Spinal cord (tissue), 9 donors: ENCODE measurements at regions not wholly inside any gene's neighbourhood (a gene's known extent, or its start where the extent isn't known, plus 50 kb on each side); places are given as distances from the start of the nearest gene placed in this dataset.

Experiments
- DNase-seq, 6 donors: peaks; one replicate each; pipeline versions ENCODE4 v3.0.0 to v3.0.0-alpha.2; 2013 to 2015; ENCODE audit warnings: low spot score in 6 of 6, low read depth in 4 of 6
- H3K27ac ChIP-seq: one replicate; pipeline ENCODE4 v1.5.1; 2013; ENCODE audit warnings: low read depth, low read length, control low read depth
- H3K27me3 ChIP-seq: one replicate; pipeline ENCODE4 v1.6.1; 2013; ENCODE audit warnings: low read length; ENCODE audit not compliant: control insufficient read depth, insufficient read depth
- H3K36me3 ChIP-seq: one replicate; pipeline ENCODE4 v1.6.1; 2013; ENCODE audit warnings: low read length; ENCODE audit not compliant: control insufficient read depth, insufficient read depth
- H3K4me1 ChIP-seq: one replicate; pipeline ENCODE4 v1.6.1; 2013; ENCODE audit warnings: low read length; ENCODE audit not compliant: control insufficient read depth, insufficient read depth
- H3K4me3 ChIP-seq: one replicate; pipeline ENCODE4 v1.5.1; 2013; ENCODE audit warnings: low read depth, low read length, control low read depth
- H3K9me3 ChIP-seq: one replicate; pipeline ENCODE4 v1.6.1; 2013; ENCODE audit warnings: low read length; ENCODE audit not compliant: control insufficient read depth, insufficient read depth
- WGBS: methylation state at CpG from one replicate; pipeline ENCODE4 v1.1.5; 2013; ENCODE audit warnings: missing lambda C conversion rate; ENCODE audit not compliant: insufficient coverage; 5-methylcytosine and 5-hydroxymethylcytosine counted together
- donor health status: healthy.

DNA sequence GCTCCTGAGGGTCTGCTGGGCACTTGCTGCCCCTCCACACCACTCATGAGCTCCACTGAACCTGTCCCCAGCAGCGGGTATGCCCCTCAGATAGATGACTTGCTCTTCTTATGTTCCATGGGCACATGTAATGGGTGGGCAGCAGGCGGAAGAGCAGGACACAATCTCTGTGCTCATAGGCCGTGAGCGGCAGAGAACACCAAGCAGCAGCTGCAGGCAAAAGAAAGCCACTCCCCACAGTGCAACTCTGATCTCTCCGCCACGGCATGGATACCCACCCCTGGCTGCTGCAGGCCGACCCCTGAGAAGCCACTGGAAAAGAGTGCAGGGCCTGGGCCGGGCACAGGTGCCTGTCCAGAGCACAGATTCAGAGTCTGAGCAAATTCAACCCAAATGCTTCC, 135.2 kb upstream of the RUNX3 start:
- WGBS: 55% methylated on average over 8 of the region's 8 CpGs
- H3K4me3 ChIP-seq: no peak overlapping the region
- H3K9me3 ChIP-seq: no peaks in the 10 kb centered on the region
- DNase-seq: no peak
- no peaks in the 10 kb centered on the region for H3K36me3 ChIP-seq
- H3K27me3 ChIP-seq: peaks cover 2% of the 10 kb centered on the region
- no peak overlapping the region for H3K27ac ChIP-seq
- H3K4me1 ChIP-seq: peaks cover 10% of the 10 kb centered on the region

DNA sequence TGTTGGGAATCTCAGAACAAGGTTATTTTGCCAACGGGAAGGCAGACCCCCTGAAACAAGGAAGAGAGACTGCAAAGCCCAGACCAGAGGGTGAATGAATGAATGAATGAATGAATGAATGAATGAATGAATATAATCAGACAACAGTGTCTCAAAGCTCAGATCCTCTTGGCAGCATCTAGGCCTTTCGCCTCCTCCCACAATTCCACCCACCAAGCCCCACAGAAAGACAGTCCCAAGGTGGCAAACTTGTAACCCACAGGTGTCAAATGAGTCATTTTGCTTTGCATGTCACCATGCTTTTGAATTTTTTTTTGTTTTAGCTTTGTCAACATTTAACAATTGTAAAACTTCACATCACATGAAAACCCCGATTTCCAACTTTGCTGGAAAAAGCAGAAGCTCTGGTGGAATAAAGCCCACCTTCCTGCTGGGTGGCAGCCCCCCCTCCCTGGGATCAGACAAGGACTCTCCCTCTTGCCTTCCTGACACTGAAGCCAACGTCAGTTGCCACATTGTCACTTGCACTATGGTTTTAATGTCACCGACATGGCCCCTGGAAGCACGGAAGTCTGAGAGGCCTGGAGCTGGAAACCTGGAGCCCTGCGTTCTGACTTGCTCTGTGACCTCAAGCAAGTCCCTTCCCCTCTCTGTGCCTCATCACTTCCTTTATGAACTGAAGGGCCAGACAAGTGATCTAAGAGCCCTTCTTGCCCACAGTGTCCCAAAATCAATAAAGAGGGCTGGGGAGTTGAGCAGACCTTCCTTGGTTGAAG, 134.6 kb upstream of the RUNX3 start:
- H3K9me3 ChIP-seq: no peaks in the 10 kb centered on the region
- H3K27me3 ChIP-seq: peaks cover 2% of the 10 kb centered on the region
- 86% methylated on average over 6 of the region's 7 CpGs for WGBS
- DNase-seq: no peak
- no peaks in the 10 kb centered on the region for H3K36me3 ChIP-seq
- H3K27ac ChIP-seq: no peak overlapping the region
- H3K4me1 ChIP-seq: peaks cover 10% of the 10 kb centered on the region
- no peak overlapping the region for H3K4me3 ChIP-seq

DNA sequence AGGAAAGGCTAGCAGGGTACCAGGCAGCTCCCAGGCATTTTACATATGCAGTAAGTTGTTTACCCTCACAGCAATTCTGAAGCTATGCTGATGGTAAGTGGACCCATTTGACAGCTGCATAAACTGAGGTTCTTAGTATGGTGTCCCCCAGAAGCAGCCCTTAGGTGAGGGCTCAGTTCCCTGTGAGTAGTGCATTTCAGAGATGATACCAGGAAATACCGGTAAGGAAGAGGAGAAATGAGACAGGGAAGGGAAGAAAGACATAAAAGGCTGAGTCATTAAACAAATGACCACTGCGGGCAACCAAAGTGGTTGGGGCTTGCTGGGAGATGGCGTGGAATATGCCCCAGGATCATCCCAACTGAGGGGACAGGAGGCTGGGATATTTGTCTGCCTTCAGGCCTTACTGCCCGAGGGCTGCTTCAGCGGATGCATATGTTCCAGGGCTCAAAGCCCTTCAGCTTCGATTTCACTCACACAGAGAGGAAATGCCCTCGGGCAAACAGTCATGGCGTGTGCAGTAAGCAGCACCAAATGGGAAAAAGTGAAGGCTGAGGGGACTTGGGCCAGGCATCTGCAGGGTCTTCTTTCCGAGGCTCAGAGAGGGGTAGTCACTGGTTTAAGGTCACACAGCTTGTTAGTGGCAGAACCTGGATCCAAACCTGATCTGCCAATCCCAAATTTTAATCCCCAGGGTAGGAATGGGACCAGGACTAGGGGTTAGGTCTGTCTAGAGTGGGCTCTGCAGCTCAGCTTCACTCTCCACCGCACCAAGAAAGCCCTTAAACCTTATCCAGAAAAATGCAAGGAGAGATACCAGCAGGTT, 133.7 kb upstream of the RUNX3 start:
- Histone ChIP-seq H3K9me3 (no peaks in the 10 kb centered on the region), H3K4me3 (no peak overlapping the region), H3K4me1 (peaks cover 10% of the 10 kb centered on the region), H3K36me3 (no peaks in the 10 kb centered on the region), H3K27me3 (peaks cover 2% of the 10 kb centered on the region), H3K27ac (no peak overlapping the region)
- DNase-seq: no peak
- WGBS: 88% methylated on average over 8 of the region's 10 CpGs

DNA sequence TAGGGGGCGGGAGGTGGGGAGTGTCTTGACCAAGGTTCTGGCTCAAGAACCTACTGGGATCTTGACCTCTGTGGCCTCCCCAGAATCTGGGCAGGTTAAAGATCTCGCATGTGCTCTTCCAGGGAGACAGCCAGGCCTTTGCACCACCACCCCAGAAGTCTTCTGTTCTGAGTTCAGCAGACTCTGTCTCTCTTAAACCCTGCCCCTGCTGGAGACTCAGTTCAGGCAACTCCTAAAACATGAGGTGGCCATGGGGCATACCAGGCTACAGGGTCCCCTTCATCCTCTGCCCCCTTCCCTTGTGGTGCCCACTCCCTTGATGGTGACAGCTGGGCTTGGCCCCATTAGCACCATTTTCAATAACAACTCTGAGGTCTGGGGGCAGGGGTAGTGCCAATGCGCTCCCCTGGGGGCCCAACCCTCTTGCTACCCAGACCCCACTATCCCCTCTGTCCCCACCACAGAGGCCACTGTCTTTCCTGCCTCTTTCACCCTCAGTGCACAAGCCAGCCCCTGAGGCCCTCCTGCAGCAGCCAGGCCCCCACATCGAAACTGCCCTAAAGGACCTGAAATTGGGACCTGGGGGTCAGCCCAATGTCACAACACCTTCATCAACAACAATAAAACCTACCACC, 132.7 kb upstream of the RUNX3 start:
- Histone ChIP-seq H3K4me3 (no peak overlapping the region), H3K27me3 (peaks cover 2% of the 10 kb centered on the region), H3K9me3 (no peaks in the 10 kb centered on the region), H3K4me1 (peaks cover 10% of the 10 kb centered on the region), H3K27ac (no peak overlapping the region), H3K36me3 (no peaks in the 10 kb centered on the region)
- DNase-seq: no peak
- WGBS: 88% methylated on average over 4 of the region's 4 CpGs

DNA sequence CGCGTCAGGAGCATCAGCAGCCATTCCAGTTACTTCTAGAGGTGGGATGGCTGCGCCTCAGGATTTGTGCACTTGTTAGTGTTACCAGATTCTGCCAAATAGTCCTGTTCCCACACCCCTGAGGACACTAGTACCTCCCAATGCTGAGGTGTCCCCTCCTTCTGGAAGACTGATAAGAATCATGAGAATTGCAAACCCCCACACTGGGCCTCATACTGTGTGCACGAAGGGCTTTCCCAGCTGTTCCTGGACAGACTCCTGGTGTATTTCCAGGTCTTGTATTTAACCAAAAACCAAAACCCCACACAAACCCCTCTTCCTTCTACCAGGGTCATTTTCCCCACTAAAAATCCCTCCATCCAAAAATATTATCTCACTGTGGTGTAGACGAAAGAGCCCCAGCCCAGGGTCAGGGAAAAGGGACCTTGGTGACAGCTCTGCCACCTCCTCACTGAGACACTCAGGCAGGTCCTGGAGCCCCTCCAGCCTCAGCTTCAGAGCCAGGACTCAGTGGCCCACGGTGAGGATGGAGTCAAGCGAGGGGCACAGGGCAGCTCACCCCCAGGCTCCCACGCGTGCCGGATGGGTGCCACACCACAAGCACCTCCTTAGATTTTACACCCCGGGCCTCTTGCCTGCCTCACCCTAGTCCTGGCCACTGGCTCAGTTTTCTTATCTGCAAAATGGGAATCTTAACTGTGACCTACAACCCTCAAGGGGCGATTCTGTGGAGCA, 131.4 kb upstream of the RUNX3 start:
- no peak overlapping the region for H3K4me3 ChIP-seq
- H3K9me3 ChIP-seq: no peaks in the 10 kb centered on the region
- H3K36me3 ChIP-seq: no peaks in the 10 kb centered on the region
- no peak for DNase-seq
- H3K4me1 ChIP-seq: peaks cover 9% of the 10 kb centered on the region
- no peak overlapping the region for H3K27ac ChIP-seq
- 87% methylated on average over 12 of the region's 12 CpGs for WGBS
- peaks cover 2% of the 10 kb centered on the region for H3K27me3 ChIP-seq

DNA sequence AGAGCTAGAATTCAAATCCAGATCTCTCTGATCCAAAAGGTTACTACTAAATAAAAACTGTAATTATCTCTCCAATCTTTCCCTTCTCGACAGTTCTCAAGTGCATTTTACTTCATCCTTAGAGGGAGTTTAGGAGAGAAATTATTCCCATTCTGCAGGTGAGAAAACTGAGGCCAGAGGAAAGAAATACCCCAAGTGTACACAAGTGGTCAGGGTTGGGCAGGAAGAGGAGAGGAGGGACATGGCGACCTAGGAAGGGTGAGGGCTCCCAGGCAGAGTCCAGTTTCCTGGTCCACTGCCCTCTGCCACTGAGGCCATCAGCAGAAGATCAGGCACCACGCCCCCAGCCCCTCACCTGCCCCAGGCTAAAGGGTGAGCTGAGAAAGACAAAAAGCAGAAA, 127.1 kb upstream of the RUNX3 start:
- Histone ChIP-seq H3K4me1 (peaks cover 5% of the 10 kb centered on the region), H3K27ac (no peak overlapping the region), H3K36me3 (no peaks in the 10 kb centered on the region), H3K4me3 (no peak overlapping the region), H3K27me3 (peaks cover 3% of the 10 kb centered on the region), H3K9me3 (no peaks in the 10 kb centered on the region)
- 88% methylated on average over 1 of the region's 3 CpGs for WGBS
- no peak for DNase-seq

DNA sequence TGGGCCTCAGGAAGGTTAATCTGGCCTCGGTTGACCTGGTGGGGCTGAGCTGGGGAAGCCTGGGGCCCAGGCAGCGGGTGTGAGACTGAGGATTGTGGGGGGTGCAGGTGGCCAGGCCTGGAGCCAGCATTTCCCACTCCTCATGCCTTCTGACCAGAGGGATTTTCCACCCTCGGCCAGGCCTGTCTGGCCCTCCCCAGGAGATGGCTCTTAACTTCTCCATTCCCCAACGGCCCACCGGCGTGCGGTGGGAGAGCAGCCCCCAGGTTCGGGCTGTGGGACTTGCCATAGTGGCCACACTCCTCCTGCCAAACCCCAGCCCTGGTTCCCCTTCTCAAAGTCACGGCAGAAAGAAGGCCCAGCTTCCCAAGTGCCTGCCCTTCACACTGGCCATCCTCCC, 126.5 kb upstream of the RUNX3 start:
- Histone ChIP-seq H3K4me1 (peaks cover 5% of the 10 kb centered on the region), H3K9me3 (no peaks in the 10 kb centered on the region), H3K4me3 (no peak overlapping the region), H3K36me3 (no peaks in the 10 kb centered on the region), H3K27ac (no peak overlapping the region), H3K27me3 (peaks cover 3% of the 10 kb centered on the region)
- no peak for DNase-seq
- WGBS: 83% methylated on average over 9 of the region's 9 CpGs

DNA sequence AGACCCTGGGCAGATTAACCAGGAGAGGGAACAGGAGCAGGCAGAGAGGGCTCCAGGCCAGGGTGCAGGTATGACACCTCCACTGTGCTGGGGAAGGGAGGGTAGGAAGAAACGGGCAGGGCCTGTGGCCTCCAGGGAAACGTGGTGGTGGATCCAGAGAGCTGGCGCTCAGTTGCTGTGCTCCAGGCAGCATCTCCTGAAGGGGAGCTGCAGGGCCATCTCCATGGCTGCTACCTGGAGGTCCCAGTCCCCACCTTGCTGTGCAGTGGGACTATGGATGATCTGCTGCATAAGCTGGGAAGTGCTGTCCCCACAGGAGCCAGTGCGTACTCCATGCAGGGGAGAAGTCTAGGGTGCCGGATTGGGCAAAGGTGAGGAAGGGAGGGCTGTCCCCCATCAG, 125.9 kb upstream of the RUNX3 start:
- Histone ChIP-seq H3K27ac (no peak overlapping the region), H3K4me1 (peaks cover 5% of the 10 kb centered on the region), H3K27me3 (peaks cover 3% of the 10 kb centered on the region), H3K9me3 (no peaks in the 10 kb centered on the region), H3K36me3 (no peaks in the 10 kb centered on the region), H3K4me3 (no peak overlapping the region)
- DNase-seq: no peak
- WGBS: 75% methylated on average over 5 of the region's 5 CpGs

DNA sequence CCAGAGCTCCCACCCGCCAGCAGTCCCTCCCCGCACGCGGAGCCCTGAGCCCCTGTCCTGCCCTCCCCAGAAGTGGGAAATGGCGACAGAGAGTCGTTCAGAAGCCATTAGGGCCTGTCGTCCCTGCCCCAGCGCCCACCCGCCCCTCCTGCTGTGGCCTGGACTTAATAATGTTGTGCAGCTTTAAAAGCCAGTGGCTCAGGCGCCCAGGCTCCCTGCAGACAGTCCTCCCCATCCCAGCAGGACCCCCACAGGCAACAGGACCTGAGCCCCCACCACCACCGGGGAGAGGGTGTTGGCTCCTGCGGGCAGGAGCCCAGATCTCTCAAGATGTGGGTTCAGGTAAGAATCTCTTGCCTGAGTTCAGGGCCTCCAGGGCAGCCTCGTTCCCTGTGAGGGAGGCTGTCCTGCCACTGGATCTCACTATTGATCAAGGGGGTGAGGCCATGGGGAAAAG, 125.3 kb upstream of the RUNX3 start:
- Histone ChIP-seq H3K27ac (no peak overlapping the region), H3K9me3 (no peaks in the 10 kb centered on the region), H3K27me3 (peaks cover 3% of the 10 kb centered on the region), H3K4me3 (no peak overlapping the region), H3K36me3 (no peaks in the 10 kb centered on the region), H3K4me1 (peaks cover 5% of the 10 kb centered on the region)
- WGBS: 52% methylated on average over 9 of the region's 13 CpGs
- DNase-seq: no peak
